ENCODE measurements at regions not wholly inside any gene's neighbourhood (a gene's known extent, or its start where the extent isn't known, plus 50 kb on each side); places are given as distances from the start of the nearest gene placed in this dataset.

DNA sequence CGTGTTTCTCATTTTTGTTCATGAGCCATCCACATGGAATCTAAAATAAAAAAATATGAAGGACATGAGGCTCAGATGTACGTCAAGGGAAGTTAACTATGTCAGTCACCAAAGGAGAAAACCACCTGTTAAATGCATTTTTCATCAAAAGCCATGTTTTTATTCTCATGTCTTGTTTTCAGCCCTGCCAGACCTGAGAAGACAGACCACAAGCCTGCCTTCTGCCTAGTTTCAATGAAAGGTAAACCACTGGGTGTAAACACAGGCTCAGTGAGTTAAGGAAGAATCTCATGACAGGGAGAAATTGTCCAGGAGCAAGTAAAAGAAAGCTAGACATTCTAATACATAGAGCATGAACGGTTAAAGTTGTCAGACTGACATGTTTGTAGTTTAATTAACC, 52.3 kb upstream of the TNIP3 start:
- H3K4me3 ChIP-seq (ENCODE audit: low read depth, low read length): no peak overlapping the region
- H3K27me3 ChIP-seq (ENCODE audit: insufficient read depth, low read depth, severe bottlenecking): no peaks in the 10 kb centered on the region
- no peak for DNase-seq
- no peak overlapping the region for H3K27ac ChIP-seq
- no peaks in the 10 kb centered on the region for H3K36me3 ChIP-seq
- no peak for TF ChIP-seq CTCF (IDR thresholded peaks at IDR 0.05; ENCODE audit: low read depth, low read length)
- H3K9me3 ChIP-seq (ENCODE audit: severe bottlenecking): no peaks in the 10 kb centered on the region

DNA sequence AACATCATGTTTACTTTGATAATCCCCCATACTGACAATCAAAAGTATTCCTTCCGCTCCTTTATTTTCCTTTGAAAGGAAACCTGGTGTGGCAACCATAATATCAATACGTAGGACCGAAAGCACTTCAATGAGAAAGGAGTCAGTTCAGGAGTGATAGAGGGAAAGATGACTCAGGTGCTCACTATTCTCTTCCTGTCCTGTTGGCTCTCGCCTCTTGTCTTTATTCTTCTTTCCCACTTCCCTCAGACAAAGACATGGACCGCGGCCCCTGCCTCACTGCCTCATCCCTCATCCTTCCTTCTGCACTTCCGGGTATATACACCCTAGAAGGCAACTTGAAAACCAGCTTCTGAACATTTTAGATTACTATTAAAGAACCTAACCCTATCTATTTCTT, 49.8 kb upstream of the TNIP3 start:
- Histone ChIP-seq H3K4me3 (ENCODE audit: low read depth, low read length) (no peak overlapping the region), H3K27me3 (ENCODE audit: insufficient read depth, low read depth, severe bottlenecking) (no peaks in the 10 kb centered on the region), H3K9me3 (ENCODE audit: severe bottlenecking) (no peaks in the 10 kb centered on the region), H3K36me3 (no peaks in the 10 kb centered on the region), H3K27ac (no peak overlapping the region)
- no peak for DNase-seq
- no peak for TF ChIP-seq CTCF (IDR thresholded peaks at IDR 0.05; ENCODE audit: low read depth, low read length)
